H1 (cell line): ENCODE measurements at regions not wholly inside any gene's neighbourhood (a gene's known extent, or its start where the extent isn't known, plus 50 kb on each side); places are given as distances from the start of the nearest gene placed in this dataset.

Source experiments
- CHD7 ChIP-seq: fragments of 300-600 bp; sonication (generic); IDR thresholded peaks from 2 replicates; pipeline ENCODE4 v1.7.1; 2012; ENCODE audit warnings: low read length, moderate library complexity, mild to moderate bottlenecking, inconsistent platforms; ENCODE audit not compliant: insufficient replicate concordance
- FOSL1 ChIP-seq: IDR thresholded peaks from 2 replicates; pipeline ENCODE4 v1.6.1; 2011; ENCODE audit warnings: mild to moderate bottlenecking, low read depth, low read length, moderate library complexity; ENCODE audit not compliant: insufficient read depth
- JUN ChIP-seq: IDR thresholded peaks from 2 replicates; pipeline ENCODE4 v1.6.1; 2011; ENCODE audit warnings: low read depth, mild to moderate bottlenecking, improper control_type of control experiment, low read length
- KDM1A ChIP-seq: fragments of 200-600, 300-600 bp; sonication (generic); IDR thresholded peaks from 2 replicates; pipeline ENCODE4 v1.7.1; 2016; ENCODE audit warnings: mild to moderate bottlenecking, low read length, borderline replicate concordance

GRCh38 chr1:193431265-193431977, 245.0 kb upstream of the B3GALT2 start (continued):
- TF ChIP-seq CHD7 (no peak), FOSL1 (no peak), KDM1A (no peak), JUN (no peak)
